Prostate gland (tissue), 2 donors: ENCODE measurements at regions not wholly inside any gene's neighbourhood (a gene's known extent, or its start where the extent isn't known, plus 50 kb on each side); places are given as distances from the start of the nearest gene placed in this dataset.

Experiments used
- DNase-seq: peaks from one replicate; pipeline ENCODE4 v3.0.0-alpha.2; 2019; ENCODE audit warnings: low spot score
- H3K27ac ChIP-seq, 2 donors: fragments of 200-600 bp; sonication (generic); 2 replicates each; pipeline ENCODE4 v1.5.1; 2017 to 2019
- H3K27me3 ChIP-seq: fragments of 200-600 bp; sonication (generic); replicated peaks from 2 replicates; pipeline ENCODE4 v1.5.1; 2019; ENCODE audit not compliant: insufficient read depth
- H3K36me3 ChIP-seq, 2 donors: fragments of 200-600 bp; sonication (generic); 1 replicate in 1 of 2; 2 replicates in 1 of 2; pipeline versions ENCODE4 v1.5.1 to v1.8.1; 2017 to 2019
- H3K4me1 ChIP-seq: fragments of 200-600 bp; sonication (generic); replicated peaks from 2 replicates; pipeline ENCODE4 v1.5.1; 2019
- H3K4me3 ChIP-seq, 2 donors: fragments of 200-600 bp; sonication (generic); 2 replicates each; pipeline ENCODE4 v1.5.1; 2017 to 2019
- H3K9me3 ChIP-seq: fragments of 200-600 bp; sonication (generic); 2 replicates; pipeline ENCODE4 v1.5.1; 2017
- POLR2A ChIP-seq: fragments of 450-650 bp; IDR thresholded peaks from one replicate; pipeline ENCODE4 v1.6.1; 2016; ENCODE audit warnings: antibody characterized with exemption, mild to moderate bottlenecking
- POLR2AphosphoS5 ChIP-seq: sonication (generic); formaldehyde crosslinking; IDR thresholded peaks from one replicate; pipeline ENCODE4 v1.6.1; 2017; ENCODE audit warnings: antibody characterized with exemption
- WGBS: methylation state at CpG from one replicate; pipeline ENCODE4 v1.1.5; 2018; 5-methylcytosine and 5-hydroxymethylcytosine counted together
- intact Hi-C: fragments of 100-400 bp; cut with DNase I; formaldehyde crosslinking; loops from one replicate; pipeline ENCODE4 v1.14.2; 2022
- TF ChIP-seq, protein P1 (sequence below), 4 experiments: fragments of 200-600 bp in 2 of 4; fragments of 450-650 bp in 2 of 4; sonication (generic) in 2 of 4; IDR thresholded peaks; 1 replicate in 3 of 4; 2 replicates in 1 of 4; pipeline ENCODE4 v1.5.1; 2016 to 2019; ENCODE audit warnings: antibody characterized with exemption in 4 of 4, mild to moderate bottlenecking in 2 of 4, moderate library complexity in 2 of 4

DNA sequence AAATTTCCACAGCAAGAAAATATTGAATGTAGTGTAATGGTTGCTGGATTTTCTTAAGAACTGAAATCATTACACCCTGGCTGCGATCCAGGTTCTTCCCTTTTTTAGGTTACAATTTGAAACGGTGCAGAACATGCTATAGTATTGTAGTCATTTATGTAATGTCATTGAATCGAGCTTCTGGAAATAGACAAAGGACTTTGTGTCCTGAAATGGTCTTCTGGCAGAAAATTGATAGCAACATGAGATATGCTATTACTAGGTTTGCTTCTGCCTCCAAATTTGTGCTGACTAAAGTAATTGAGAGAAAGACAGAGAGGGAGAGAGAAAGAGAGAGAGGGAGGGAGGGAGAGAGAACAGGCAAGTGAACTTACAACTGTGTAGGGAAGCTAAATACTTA is 146.2 kb upstream of the NFIA start:
- no peaks in the 10 kb centered on the region for H3K36me3 ChIP-seq
- intact Hi-C loops = no loop called here
- no peak overlapping the region for H3K4me3 ChIP-seq
- TF ChIP-seq POLR2A = no peak
- H3K4me1 ChIP-seq = no peaks in the 10 kb centered on the region
- WGBS = 11% methylated on average over 3 of the region's 3 CpGs
- H3K27ac ChIP-seq = no peak overlapping the region
- H3K27me3 ChIP-seq = no peaks in the 10 kb centered on the region
- no peaks in the 10 kb centered on the region for H3K9me3 ChIP-seq
- no peak for DNase-seq

DNA sequence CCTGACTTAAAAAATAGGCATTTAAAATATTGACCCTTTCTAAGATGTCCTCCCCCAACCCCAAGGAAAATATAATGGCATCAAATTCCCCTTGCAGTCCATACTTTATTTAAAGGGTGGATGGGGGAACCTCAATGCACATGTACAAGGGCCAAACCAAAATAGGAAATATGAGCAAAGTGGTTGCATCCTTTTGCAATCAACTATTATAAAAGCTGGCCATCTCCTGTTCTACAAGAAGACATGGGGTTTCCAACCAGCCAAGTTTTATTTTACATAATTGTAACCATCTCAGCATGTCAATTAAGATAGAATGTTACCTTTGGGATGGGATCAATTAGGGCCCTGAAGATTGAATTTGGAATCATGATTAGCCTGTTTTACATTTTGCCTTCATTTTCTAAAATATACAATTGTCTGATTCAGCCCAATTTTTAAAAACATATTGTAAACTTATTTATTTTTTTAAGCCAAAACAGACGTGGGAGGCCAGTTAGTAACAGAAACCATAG is 146.7 kb upstream of the NFIA start:
- WGBS = 36% methylated on average over 1 of the region's 1 CpG
- H3K4me3 ChIP-seq = no peak overlapping the region
- no peaks in the 10 kb centered on the region for H3K9me3 ChIP-seq
- no peaks in the 10 kb centered on the region for H3K27me3 ChIP-seq
- no peaks in the 10 kb centered on the region for H3K36me3 ChIP-seq
- H3K4me1 ChIP-seq = no peaks in the 10 kb centered on the region
- H3K27ac ChIP-seq = no peak overlapping the region
- intact Hi-C loops = no loop called here
- DNase-seq = no peak
- TF ChIP-seq POLR2A = no peak
- TF ChIP-seq, protein P1, sequence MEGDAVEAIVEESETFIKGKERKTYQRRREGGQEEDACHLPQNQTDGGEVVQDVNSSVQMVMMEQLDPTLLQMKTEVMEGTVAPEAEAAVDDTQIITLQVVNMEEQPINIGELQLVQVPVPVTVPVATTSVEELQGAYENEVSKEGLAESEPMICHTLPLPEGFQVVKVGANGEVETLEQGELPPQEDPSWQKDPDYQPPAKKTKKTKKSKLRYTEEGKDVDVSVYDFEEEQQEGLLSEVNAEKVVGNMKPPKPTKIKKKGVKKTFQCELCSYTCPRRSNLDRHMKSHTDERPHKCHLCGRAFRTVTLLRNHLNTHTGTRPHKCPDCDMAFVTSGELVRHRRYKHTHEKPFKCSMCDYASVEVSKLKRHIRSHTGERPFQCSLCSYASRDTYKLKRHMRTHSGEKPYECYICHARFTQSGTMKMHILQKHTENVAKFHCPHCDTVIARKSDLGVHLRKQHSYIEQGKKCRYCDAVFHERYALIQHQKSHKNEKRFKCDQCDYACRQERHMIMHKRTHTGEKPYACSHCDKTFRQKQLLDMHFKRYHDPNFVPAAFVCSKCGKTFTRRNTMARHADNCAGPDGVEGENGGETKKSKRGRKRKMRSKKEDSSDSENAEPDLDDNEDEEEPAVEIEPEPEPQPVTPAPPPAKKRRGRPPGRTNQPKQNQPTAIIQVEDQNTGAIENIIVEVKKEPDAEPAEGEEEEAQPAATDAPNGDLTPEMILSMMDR (IDR thresholded peaks at IDR 0.05) = no peak
- TF ChIP-seq POLR2AphosphoS5 = no peak

DNA sequence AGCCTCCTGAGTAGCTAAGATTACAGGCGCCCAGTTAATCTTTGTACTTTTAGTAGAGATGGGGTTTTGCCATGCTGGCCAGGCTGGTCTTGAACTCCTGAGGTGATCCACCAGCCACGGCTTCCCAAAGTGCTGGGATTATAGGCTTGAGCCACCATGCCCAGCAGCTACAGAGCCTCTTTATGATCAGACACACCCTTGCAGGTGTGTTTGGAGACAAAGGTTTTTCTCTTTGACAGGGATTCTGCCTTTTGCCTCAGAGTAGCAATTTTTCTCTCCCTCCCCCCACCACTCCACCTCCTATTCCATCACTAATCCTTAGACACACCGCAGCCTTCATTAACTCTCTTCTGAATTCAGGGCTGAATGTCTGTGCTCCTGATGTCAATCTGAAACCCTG is 152.2 kb upstream of the NFIA start:
- TF ChIP-seq, protein P1 (IDR thresholded peaks at IDR 0.05) = no peak
- TF ChIP-seq POLR2AphosphoS5 (no peak), POLR2A (no peak)
- no peak for DNase-seq
- no peaks in the 10 kb centered on the region for H3K9me3 ChIP-seq
- no peak overlapping the region for H3K27ac ChIP-seq
- 81% methylated on average over 3 of the region's 3 CpGs for WGBS
- H3K27me3 ChIP-seq = no peaks in the 10 kb centered on the region
- no peak overlapping the region for H3K4me3 ChIP-seq
- no peaks in the 10 kb centered on the region for H3K4me1 ChIP-seq
- H3K36me3 ChIP-seq = no peaks in the 10 kb centered on the region
- intact Hi-C loops = no loop called here

DNA sequence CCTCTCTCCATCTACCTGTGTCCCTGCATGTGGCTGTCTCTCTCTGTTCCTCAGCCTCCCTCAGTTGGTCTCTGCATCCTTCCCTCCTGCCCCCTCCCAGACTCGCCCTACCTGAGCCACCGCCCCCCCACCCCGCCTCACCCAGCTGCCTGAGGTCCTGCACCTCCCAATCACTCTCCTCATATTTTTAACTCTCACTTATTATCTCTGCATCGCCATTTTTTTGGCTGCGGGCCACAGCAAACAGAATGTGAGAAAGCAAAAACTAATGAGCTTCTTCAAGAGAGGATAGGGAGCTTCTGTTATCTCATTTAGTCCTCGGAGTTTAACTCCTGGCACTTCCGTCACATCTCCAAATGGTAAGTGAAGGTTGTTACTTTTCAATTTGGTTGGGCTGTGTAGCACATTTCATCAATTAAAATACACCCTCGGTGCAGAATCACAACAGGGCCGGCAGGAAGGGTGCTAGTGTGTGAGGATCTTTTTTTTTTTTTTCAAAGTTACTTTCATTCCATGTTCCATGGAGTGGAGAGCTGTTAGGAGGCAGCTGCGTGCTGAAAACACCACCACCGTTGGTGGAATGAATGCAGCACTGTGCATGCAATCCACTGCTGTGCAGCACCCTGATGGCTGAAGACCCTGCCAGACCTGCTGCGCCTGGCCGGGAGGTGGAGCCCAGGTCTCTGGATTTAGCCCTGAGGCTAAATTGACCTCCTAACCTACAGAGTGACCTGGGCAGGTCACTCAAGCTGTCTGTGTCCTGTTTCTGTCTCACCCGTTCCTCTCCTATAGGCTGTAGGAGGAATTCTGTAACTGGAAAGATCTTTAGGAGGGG is 157.2 kb upstream of the NFIA start:
- Histone ChIP-seq H3K27ac (no peak overlapping the region), H3K4me1 (no peaks in the 10 kb centered on the region), H3K36me3 (no peaks in the 10 kb centered on the region), H3K27me3 (no peaks in the 10 kb centered on the region), H3K9me3 (no peaks in the 10 kb centered on the region), H3K4me3 (no peak overlapping the region)
- WGBS = 38% methylated on average over 14 of the region's 14 CpGs
- no peak for DNase-seq
- TF ChIP-seq, protein P1 (IDR thresholded peaks at IDR 0.05) = no peak
- TF ChIP-seq POLR2AphosphoS5 (no peak), POLR2A (no peak)
- intact Hi-C loops = no loop called here

DNA sequence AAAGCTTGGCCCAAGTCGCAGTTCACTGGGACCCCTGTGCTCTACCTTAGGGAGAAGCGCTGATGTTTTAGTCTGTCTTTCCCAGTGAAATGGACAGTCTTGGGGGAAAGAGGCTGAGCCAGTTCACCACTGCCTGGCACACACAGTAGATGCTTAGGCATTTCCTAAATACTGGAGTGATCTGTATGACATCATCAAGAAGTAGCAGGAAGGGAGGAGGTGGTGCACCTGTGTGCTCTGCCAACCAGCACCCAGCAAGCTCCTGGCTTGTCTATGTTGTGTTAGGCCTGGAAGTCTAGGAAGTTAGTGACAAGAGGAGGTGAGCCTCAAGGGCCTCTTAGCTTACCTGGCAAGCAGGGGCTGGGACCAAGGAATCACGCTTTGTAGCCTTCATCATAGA is 158.2 kb upstream of the NFIA start:
- DNase-seq = no peak
- Histone ChIP-seq H3K4me3 (no peak overlapping the region), H3K9me3 (no peaks in the 10 kb centered on the region), H3K27me3 (no peaks in the 10 kb centered on the region), H3K36me3 (no peaks in the 10 kb centered on the region), H3K27ac (no peak overlapping the region), H3K4me1 (no peaks in the 10 kb centered on the region)
- 100% methylated on average over 3 of the region's 3 CpGs for WGBS
- intact Hi-C loops = no loop called here
- TF ChIP-seq POLR2AphosphoS5 (no peak), POLR2A (no peak)
- TF ChIP-seq, protein P1 (IDR thresholded peaks at IDR 0.05) = no peak
